ENCODE measurements at regions not wholly inside any gene's neighbourhood (a gene's known extent, or its start where the extent isn't known, plus 50 kb on each side); places are given as distances from the start of the nearest gene placed in this dataset.

GRCh38 chr3:145417678-145418077 is 743.3 kb downstream of the PLOD2 start:
- TF ChIP-seq CTCF (IDR thresholded peaks at IDR 0.05; ENCODE audit: insufficient read depth, low read length), result no peak
- no peak for DNase-seq (ENCODE audit: low read depth)
- H3K4me3 ChIP-seq (ENCODE audit: low read depth, low read length), result no peak overlapping the region

- TF ChIP-seq CTCF (IDR thresholded peaks at IDR 0.05; ENCODE audit: insufficient read depth, low read length), result no peak
- DNase-seq (ENCODE audit: low read depth), result no peak
Measured at GRCh38 chr3:145422556-145422955, 738.4 kb downstream of the PLOD2 start.

GRCh38 chr3:145427355-145427754 is 733.6 kb downstream of the PLOD2 start:
- TF ChIP-seq CTCF (IDR thresholded peaks at IDR 0.05; ENCODE audit: insufficient read depth, low read length), result no peak
- H3K4me3 ChIP-seq (ENCODE audit: low read depth, low read length), result no peak overlapping the region
- no peak for DNase-seq (ENCODE audit: low read depth)

More at GRCh38 chr3:145422556-145422955, 738.4 kb downstream of the PLOD2 start:
- no peak overlapping the region for H3K4me3 ChIP-seq (ENCODE audit: low read depth, low read length)

GRCh38 chr3:145429546-145429945 is 731.4 kb downstream of the PLOD2 start:
- no peak for DNase-seq (ENCODE audit: low read depth)
- TF ChIP-seq CTCF (IDR thresholded peaks at IDR 0.05; ENCODE audit: insufficient read depth, low read length), result no peak
- no peak overlapping the region for H3K4me3 ChIP-seq (ENCODE audit: low read depth, low read length)

GRCh38 chr3:145448436-145448835 is 712.5 kb downstream of the PLOD2 start:
- no peak for DNase-seq (ENCODE audit: low read depth)
- no peak for TF ChIP-seq CTCF (IDR thresholded peaks at IDR 0.05; ENCODE audit: insufficient read depth, low read length)
- H3K4me3 ChIP-seq (ENCODE audit: low read depth, low read length), result no peak overlapping the region

GRCh38 chr3:145450018-145450682 is 710.8 kb downstream of the PLOD2 start:
- no peak for TF ChIP-seq CTCF (IDR thresholded peaks at IDR 0.05; ENCODE audit: insufficient read depth, low read length)
- DNase-seq (ENCODE audit: low read depth), result no peak
- no peak overlapping the region for H3K4me3 ChIP-seq (ENCODE audit: low read depth, low read length)

Data from fibroblast of the aortic adventitia (primary cell).